D721Med (cell line): ENCODE measurements at regions not wholly inside any gene's neighbourhood (a gene's known extent, or its start where the extent isn't known, plus 50 kb on each side); places are given as distances from the start of the nearest gene placed in this dataset.

Experiments used
- DNase-seq: peaks from one replicate; pipeline ENCODE4 v3.0.0; 2011; ENCODE audit warnings: low spot score; ENCODE audit not compliant: insufficient read length
- FAIRE-seq: peaks from 2 replicates; lab custom pipeline; 2011; peaks lifted over from hg19 to GRCh38; lab: Jason Lieb, UNC
- CTCF ChIP-seq: IDR thresholded peaks from 2 replicates; pipeline ENCODE4 v1.5.1; 2012; ENCODE audit warnings: mild to moderate bottlenecking, control low read depth; ENCODE audit not compliant: insufficient read depth; ENCODE audit errors: missing control alignments

- no peak for DNase-seq
- TF ChIP-seq CTCF, result no peak
- FAIRE-seq, result no peak
These were observed 267.0 kb downstream of the RPL10L start for GRCh38 chr14:46384611-46385010.

- FAIRE-seq, result no peak
- no peak for TF ChIP-seq CTCF
These were observed 269.9 kb downstream of the RPL10L start for GRCh38 chr14:46381674-46382073.

GRCh38 chr14:46378248-46378647, 273.3 kb downstream of the RPL10L start:
- no peak for DNase-seq
- no peak for FAIRE-seq
- TF ChIP-seq CTCF, result no peak

More at GRCh38 chr14:46381674-46382073, 269.9 kb downstream of the RPL10L start:
- DNase-seq, result no peak

GRCh38 chr14:46377305-46377704, 274.3 kb downstream of the RPL10L start:
- DNase-seq (no peak), FAIRE-seq (no peak)
- TF ChIP-seq CTCF, result no peak

- TF ChIP-seq CTCF, result no peak
- DNase-seq (no peak), FAIRE-seq (peak; percentile 32)
These were observed 282.2 kb downstream of the RPL10L start for GRCh38 chr14:46369391-46369790.

- no peak for DNase-seq
These were observed 283.3 kb downstream of the RPL10L start for GRCh38 chr14:46368275-46368674.

GRCh38 chr14:46352844-46353243, 298.7 kb downstream of the RPL10L start:
- no peak for TF ChIP-seq CTCF
- FAIRE-seq (peak; percentile 98), DNase-seq (no peak)

More at GRCh38 chr14:46368275-46368674, 283.3 kb downstream of the RPL10L start:
- no peak for TF ChIP-seq CTCF
- FAIRE-seq, result peak; percentile 38
